Lung (tissue), 11 donors: ENCODE measurements at regions not wholly inside any gene's neighbourhood (a gene's known extent, or its start where the extent isn't known, plus 50 kb on each side); places are given as distances from the start of the nearest gene placed in this dataset.

Experiments
- ATAC-seq: fragments of 200-7000 bp; cut with Tn5 transposase; one replicate; pipeline ENCODE4 v1.9.1; 2020; ENCODE audit warnings: moderate number of reproducible peaks; ENCODE audit not compliant: insufficient read depth, low FRiP score
- DNase-seq, 3 donors: peaks; one replicate each; pipeline ENCODE4 v3.0.0-alpha.2; 2013 to 2017
- H3K27ac ChIP-seq, 2 donors: one replicate each; pipeline ENCODE4 v1.5.1; 2013; ENCODE audit warnings: mild to moderate bottlenecking in 2 of 2, moderate library complexity in 2 of 2, control low read depth in 1 of 2, inconsistent platforms in 1 of 2, low read depth in 1 of 2, low read length in 1 of 2
- H3K27me3 ChIP-seq, 3 donors: one replicate each; pipeline ENCODE4 v1.5.1; 2013; ENCODE audit warnings: low read length in 2 of 3; ENCODE audit not compliant: control insufficient read depth in 3 of 3, insufficient read depth in 3 of 3
- H3K36me3 ChIP-seq, 4 donors: one replicate each; pipeline ENCODE4 v1.5.1; 2013; ENCODE audit warnings: low read length in 4 of 4, mild to moderate bottlenecking in 1 of 4, moderate library complexity in 1 of 4; ENCODE audit not compliant: control insufficient read depth in 4 of 4, insufficient read depth in 4 of 4
- H3K4me1 ChIP-seq, 5 donors: one replicate each; pipeline ENCODE4 v1.5.1; 2013; ENCODE audit warnings: low read length in 5 of 5, mild to moderate bottlenecking in 2 of 5, moderate library complexity in 1 of 5; ENCODE audit not compliant: control insufficient read depth in 5 of 5, insufficient read depth in 5 of 5
- H3K4me3 ChIP-seq: one replicate; pipeline ENCODE4 v1.5.1; 2013; ENCODE audit warnings: mild to moderate bottlenecking, control low read depth, moderate library complexity
- H3K9ac ChIP-seq, 2 donors: one replicate each; pipeline ENCODE4 v1.5.1; 2013; ENCODE audit warnings: low read length in 2 of 2, control low read depth in 1 of 2; ENCODE audit not compliant: insufficient read depth in 1 of 2
- H3K9me3 ChIP-seq, 4 donors: one replicate each; pipeline ENCODE4 v1.5.1; 2013; ENCODE audit warnings: low read length in 3 of 4, mild to moderate bottlenecking in 1 of 4, moderate library complexity in 1 of 4; ENCODE audit not compliant: control insufficient read depth in 4 of 4, insufficient read depth in 3 of 4
- CTCF ChIP-seq: IDR thresholded peaks from 2 replicates; pipeline ENCODE4 v1.5.1; 2012; ENCODE audit warnings: mild to moderate bottlenecking; ENCODE audit errors: control extremely low read depth, extremely low read depth
- WGBS, 2 donors: extraction: QIAGEN DNeasy Blood & Tissue Kit; methylation state at CpG; one replicate each; pipeline ENCODE4 v1.1.7; 2013; 5-methylcytosine and 5-hydroxymethylcytosine counted together
- donor health status: control.
- donor health status: control.
- donor health status: Bipolar disorder and iron deficiency.
- donor health status: healthy.
- donor health status: DM: yes; HTN: yes; CAD: no.

- no peak overlapping the region for H3K9ac ChIP-seq
- no peak overlapping the region for H3K27ac ChIP-seq
- no peaks in the 10 kb centered on the region for H3K36me3 ChIP-seq
- no peak overlapping the region for H3K4me3 ChIP-seq
- 86 to 87% methylated on average over 7 of the region's 7 CpGs for WGBS, 2 donors
- ATAC-seq (no peak), DNase-seq (no peak)
- H3K9me3 ChIP-seq, result no peaks in the 10 kb centered on the region
- no peaks in the 10 kb centered on the region for H3K4me1 ChIP-seq
- no peak for TF ChIP-seq CTCF
- no peaks in the 10 kb centered on the region for H3K27me3 ChIP-seq
Measured at GRCh38 chr14:29102266-29102665, 335.7 kb downstream of the FOXG1 start.

DNA sequence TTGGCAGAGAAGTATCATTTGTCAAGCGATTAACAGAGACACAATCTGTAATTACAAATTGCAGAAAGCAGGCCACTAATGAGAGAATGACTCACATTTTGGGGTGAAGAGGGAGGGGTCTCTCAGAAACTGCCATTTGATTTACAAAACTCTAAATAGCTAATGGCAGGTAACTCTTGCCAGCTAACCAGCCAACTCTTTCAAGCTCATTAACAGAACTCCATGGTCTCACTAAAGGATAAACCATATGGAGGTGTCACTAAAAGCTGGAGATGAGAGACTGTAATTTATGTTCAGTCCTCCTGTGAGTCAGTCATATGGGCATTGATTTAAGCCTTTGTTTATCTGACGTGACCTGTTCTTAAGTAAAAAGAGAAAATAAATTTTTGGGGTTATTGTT, 336.4 kb downstream of the FOXG1 start:
- H3K36me3 ChIP-seq, result no peaks in the 10 kb centered on the region
- 83 to 86% methylated on average over 2 of the region's 2 CpGs for WGBS, 2 donors
- no peak for TF ChIP-seq CTCF
- H3K9me3 ChIP-seq, result no peaks in the 10 kb centered on the region
- ATAC-seq, result no peak
- no peak overlapping the region for H3K9ac ChIP-seq
- H3K4me1 ChIP-seq, result no peaks in the 10 kb centered on the region
- no peaks in the 10 kb centered on the region for H3K27me3 ChIP-seq
- H3K27ac ChIP-seq, result no peak overlapping the region
- H3K4me3 ChIP-seq, result no peak overlapping the region
- no peak for DNase-seq

GRCh38 chr14:29108908-29109307, 342.3 kb downstream of the FOXG1 start:
- DNase-seq (no peak), ATAC-seq (no peak)
- TF ChIP-seq CTCF, result no peak
- Histone ChIP-seq H3K9me3 (no peaks in the 10 kb centered on the region), H3K9ac (no peak overlapping the region), H3K27me3 (no peaks in the 10 kb centered on the region), H3K4me1 (no peaks in the 10 kb centered on the region), H3K27ac (no peak overlapping the region), H3K4me3 (no peak overlapping the region), H3K36me3 (no peaks in the 10 kb centered on the region)
- WGBS, 2 donors, result 75 to 93% methylated on average over 1 of the region's 1 CpG

- Histone ChIP-seq H3K4me1 (no peaks in the 10 kb centered on the region), H3K36me3 (no peaks in the 10 kb centered on the region), H3K9ac (no peak overlapping the region), H3K4me3 (no peak overlapping the region), H3K27me3 (no peaks in the 10 kb centered on the region), H3K27ac (no peak overlapping the region), H3K9me3 (no peaks in the 10 kb centered on the region)
- TF ChIP-seq CTCF, result no peak
- 95 to 98% methylated on average over 1 of the region's 1 CpG for WGBS, 2 donors
- DNase-seq (no peak), ATAC-seq (no peak)
Measured at GRCh38 chr14:29109589-29109988, 343.0 kb downstream of the FOXG1 start.
